ENCODE measurements at regions not wholly inside any gene's neighbourhood (a gene's known extent, or its start where the extent isn't known, plus 50 kb on each side); places are given as distances from the start of the nearest gene placed in this dataset.

GRCh38 chr1:56442290-56442877, 137.0 kb downstream of the PLPP3 start:
- H3K4me1 Mint-ChIP-seq (ENCODE audit: low read depth in 2 of 2), result no peaks in the 10 kb centered on the region
- no peaks in the 10 kb centered on the region for H3K27me3 Mint-ChIP-seq
- H3K4me3 Mint-ChIP-seq, result no peak overlapping the region
- no peak for ATAC-seq (replicated peaks)
- no peak overlapping the region for H3K27ac Mint-ChIP-seq
- DNase-seq, result no peak
- H3K9me3 Mint-ChIP-seq, result no peaks in the 10 kb centered on the region
- no peaks in the 10 kb centered on the region for H3K36me3 Mint-ChIP-seq (ENCODE audit: insufficient read depth)

GRCh38 chr1:56441601-56442000, 137.8 kb downstream of the PLPP3 start:
- no peak overlapping the region for H3K27ac Mint-ChIP-seq
- no peak overlapping the region for H3K4me3 Mint-ChIP-seq
- DNase-seq (no peak), ATAC-seq (replicated peaks) (no peak)
- H3K9me3 Mint-ChIP-seq, result no peaks in the 10 kb centered on the region
- H3K27me3 Mint-ChIP-seq, result no peaks in the 10 kb centered on the region
- H3K36me3 Mint-ChIP-seq (ENCODE audit: insufficient read depth), result no peaks in the 10 kb centered on the region
- H3K4me1 Mint-ChIP-seq (ENCODE audit: low read depth in 2 of 2), result no peaks in the 10 kb centered on the region

DNA sequence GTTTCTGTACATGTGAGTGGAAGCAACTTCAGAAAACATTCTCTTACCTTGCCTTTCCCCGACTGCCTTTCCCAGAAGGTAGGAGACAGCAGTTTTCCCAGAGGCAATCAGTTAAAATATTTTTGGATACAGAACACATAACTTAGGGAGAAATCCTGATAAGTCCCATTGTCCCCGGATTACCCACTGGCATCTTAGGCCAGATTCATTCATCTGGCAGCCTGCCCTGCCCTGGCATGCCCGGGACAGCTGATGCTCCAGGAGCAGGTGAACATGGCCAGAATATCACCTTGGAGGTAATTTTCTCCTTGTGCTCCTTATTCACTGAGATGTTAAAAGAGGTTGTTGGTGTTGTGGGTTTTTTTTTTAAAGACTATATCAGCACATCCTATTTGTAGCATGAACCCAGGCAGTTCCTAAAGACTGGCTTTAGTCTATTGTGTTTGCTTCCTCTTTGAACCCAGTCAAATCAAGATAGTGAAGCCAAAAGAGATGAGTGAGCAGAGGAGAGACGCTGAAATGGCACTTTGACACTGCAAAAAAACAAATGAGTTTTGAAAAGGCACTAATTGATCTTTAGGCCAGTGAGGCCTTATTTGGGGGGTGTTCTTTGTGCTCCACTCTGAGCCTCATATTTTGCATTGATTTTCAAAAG, 139.6 kb downstream of the PLPP3 start:
- no peaks in the 10 kb centered on the region for H3K36me3 Mint-ChIP-seq (ENCODE audit: insufficient read depth)
- H3K4me1 Mint-ChIP-seq (ENCODE audit: low read depth in 2 of 2), result no peaks in the 10 kb centered on the region
- no peaks in the 10 kb centered on the region for H3K9me3 Mint-ChIP-seq
- no peak overlapping the region for H3K27ac Mint-ChIP-seq
- no peak overlapping the region for H3K4me3 Mint-ChIP-seq
- H3K27me3 Mint-ChIP-seq, result no peaks in the 10 kb centered on the region
- no peak for ATAC-seq (replicated peaks)
- DNase-seq, result no peak

DNA sequence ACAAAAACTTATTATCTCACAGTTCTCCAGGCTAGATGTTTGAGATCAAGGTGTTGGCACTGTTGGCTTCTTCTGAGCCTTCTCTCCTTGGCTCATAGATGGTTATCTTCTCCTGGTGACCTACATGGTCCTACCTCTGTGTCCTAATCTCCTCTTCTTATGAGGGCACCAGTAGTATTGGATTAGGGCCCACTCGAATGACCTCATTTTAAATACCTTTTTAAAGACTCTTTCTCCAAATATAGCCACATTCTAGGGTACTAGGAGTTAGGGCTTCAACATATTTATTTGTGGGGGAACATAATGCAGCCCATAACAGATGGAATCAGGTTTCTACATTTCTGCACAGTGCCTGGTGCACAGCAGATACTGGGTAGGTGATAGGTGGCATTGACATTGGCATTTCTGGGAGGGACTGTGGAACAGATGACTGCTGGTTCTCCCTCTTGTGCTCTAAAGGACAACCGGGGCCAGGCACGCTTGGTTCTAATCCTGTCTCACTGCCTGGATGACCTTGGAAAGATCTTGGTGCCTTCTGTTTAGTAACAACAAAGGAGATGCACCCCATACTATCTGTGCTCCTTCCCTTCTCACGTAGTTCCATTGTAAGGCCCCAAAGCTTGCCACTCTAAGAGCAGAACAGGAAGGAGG, 140.3 kb downstream of the PLPP3 start:
- Mint-ChIP-seq H3K36me3 (ENCODE audit: insufficient read depth) (no peaks in the 10 kb centered on the region), H3K4me3 (no peak overlapping the region), H3K9me3 (no peaks in the 10 kb centered on the region), H3K4me1 (ENCODE audit: low read depth in 2 of 2) (no peaks in the 10 kb centered on the region), H3K27me3 (no peaks in the 10 kb centered on the region), H3K27ac (no peak overlapping the region)
- DNase-seq (no peak), ATAC-seq (replicated peaks) (no peak)

DNA sequence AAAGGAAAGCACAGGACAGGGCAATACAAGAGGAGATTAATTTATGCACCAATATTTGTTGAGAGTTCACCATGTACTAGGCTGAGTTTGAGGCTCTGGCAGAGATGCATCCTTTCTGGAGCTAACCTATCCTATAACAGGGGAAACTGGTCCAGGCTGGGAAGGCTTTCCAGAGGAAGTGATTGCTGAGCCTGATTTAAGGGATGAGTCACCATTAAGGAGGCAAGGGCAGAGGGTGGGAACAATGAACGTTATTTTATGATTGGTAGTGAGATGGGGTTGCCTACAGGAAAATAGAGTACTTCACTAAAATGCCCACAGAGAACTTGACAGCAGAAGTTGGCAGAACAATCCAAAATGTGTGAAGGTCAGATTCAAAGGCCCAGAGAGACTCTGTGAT, 141.4 kb downstream of the PLPP3 start:
- Mint-ChIP-seq H3K27me3 (no peaks in the 10 kb centered on the region), H3K9me3 (peaks cover 0 to 3% of the 10 kb centered on the region in 2 donors), H3K4me1 (ENCODE audit: low read depth in 2 of 2) (no peaks in the 10 kb centered on the region), H3K36me3 (ENCODE audit: insufficient read depth) (no peaks in the 10 kb centered on the region), H3K4me3 (no peak overlapping the region), H3K27ac (no peak overlapping the region)
- DNase-seq, result no peak
- ATAC-seq (replicated peaks), result no peak

DNA sequence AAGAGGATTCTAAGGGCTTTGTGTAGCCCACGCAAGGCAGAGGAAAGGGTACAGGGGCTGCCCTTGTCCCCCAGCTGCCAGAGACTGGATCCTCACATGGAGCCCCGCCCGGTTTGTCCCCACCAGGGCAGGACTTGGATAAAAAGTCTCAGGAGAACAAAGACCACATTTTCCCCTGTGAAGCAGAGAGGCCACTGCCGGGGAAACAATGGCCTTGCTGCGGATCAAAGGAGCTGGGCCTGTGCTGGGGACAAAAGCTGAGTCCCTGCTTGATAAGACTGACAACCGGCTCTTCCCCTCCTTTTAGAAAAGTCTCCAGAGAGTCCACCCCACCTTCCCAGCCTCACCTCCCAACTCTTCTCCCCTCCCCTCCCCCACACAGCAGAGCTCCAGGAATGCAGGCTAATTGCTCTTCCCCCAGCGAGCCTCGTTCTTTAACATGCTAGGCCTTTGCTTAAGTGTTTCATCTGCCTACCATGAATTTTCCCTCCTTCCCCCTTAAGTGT, 142.4 kb downstream of the PLPP3 start:
- no peak overlapping the region for H3K27ac Mint-ChIP-seq
- H3K4me1 Mint-ChIP-seq (ENCODE audit: low read depth in 2 of 2), result no peaks in the 10 kb centered on the region
- H3K9me3 Mint-ChIP-seq, result peaks cover 0 to 5% of the 10 kb centered on the region in 2 donors
- ATAC-seq (replicated peaks) (no peak), DNase-seq (no peak)
- no peak overlapping the region for H3K4me3 Mint-ChIP-seq
- no peaks in the 10 kb centered on the region for H3K36me3 Mint-ChIP-seq (ENCODE audit: insufficient read depth)
- H3K27me3 Mint-ChIP-seq, result no peaks in the 10 kb centered on the region

GRCh38 chr1:56436296-56436695, 143.1 kb downstream of the PLPP3 start:
- H3K36me3 Mint-ChIP-seq (ENCODE audit: insufficient read depth), result no peaks in the 10 kb centered on the region
- no peaks in the 10 kb centered on the region for H3K27me3 Mint-ChIP-seq
- DNase-seq (no peak), ATAC-seq (replicated peaks) (no peak)
- no peak overlapping the region for H3K4me3 Mint-ChIP-seq
- no peak overlapping the region for H3K27ac Mint-ChIP-seq
- no peaks in the 10 kb centered on the region for H3K4me1 Mint-ChIP-seq (ENCODE audit: low read depth in 2 of 2)
- H3K9me3 Mint-ChIP-seq, result peaks cover 0 to 5% of the 10 kb centered on the region in 2 donors

GRCh38 chr1:56435434-56436262, 143.7 kb downstream of the PLPP3 start:
- ATAC-seq (replicated peaks) (no peak), DNase-seq (no peak)
- Mint-ChIP-seq H3K4me3 (no peak overlapping the region), H3K4me1 (ENCODE audit: low read depth in 2 of 2) (no peaks in the 10 kb centered on the region), H3K9me3 (peaks cover 0 to 5% of the 10 kb centered on the region in 2 donors), H3K27me3 (no peaks in the 10 kb centered on the region), H3K27ac (no peak overlapping the region), H3K36me3 (ENCODE audit: insufficient read depth) (no peaks in the 10 kb centered on the region)

DNA sequence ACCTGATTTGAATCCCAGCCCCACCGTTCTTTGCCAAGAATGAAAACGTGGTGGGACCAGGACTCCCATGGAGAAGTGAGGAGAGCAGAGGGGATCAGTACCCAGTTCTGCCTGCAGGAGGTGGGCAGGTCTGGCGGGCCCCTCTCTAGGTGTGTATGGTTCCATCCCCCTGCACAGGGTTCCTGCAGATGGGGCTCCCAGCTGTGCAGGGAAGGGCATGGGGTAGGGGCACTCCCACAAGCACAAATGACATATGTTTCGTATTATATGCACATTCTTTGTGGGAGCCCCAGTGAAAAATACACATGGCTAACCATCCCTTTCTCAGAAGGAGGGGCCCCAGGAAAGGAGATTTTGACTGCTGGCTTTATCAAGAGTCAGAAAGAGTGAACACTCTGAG, 144.6 kb downstream of the PLPP3 start:
- H3K27ac Mint-ChIP-seq, result no peak overlapping the region
- no peaks in the 10 kb centered on the region for H3K27me3 Mint-ChIP-seq
- DNase-seq (no peak), ATAC-seq (replicated peaks) (no peak)
- peaks cover 0 to 5% of the 10 kb centered on the region in 2 donors for H3K9me3 Mint-ChIP-seq
- H3K36me3 Mint-ChIP-seq (ENCODE audit: insufficient read depth), result no peaks in the 10 kb centered on the region
- no peak overlapping the region for H3K4me3 Mint-ChIP-seq
- H3K4me1 Mint-ChIP-seq (ENCODE audit: low read depth in 2 of 2), result no peaks in the 10 kb centered on the region

GRCh38 chr1:56434025-56434424, 145.3 kb downstream of the PLPP3 start:
- H3K9me3 Mint-ChIP-seq, result peaks cover 0 to 5% of the 10 kb centered on the region in 2 donors

GRCh38 chr1:56433056-56433577, 146.2 kb downstream of the PLPP3 start:
- Mint-ChIP-seq H3K36me3 (ENCODE audit: insufficient read depth) (no peaks in the 10 kb centered on the region), H3K27ac (no peak overlapping the region), H3K27me3 (no peaks in the 10 kb centered on the region), H3K9me3 (peaks cover 0 to 5% of the 10 kb centered on the region in 2 donors), H3K4me1 (ENCODE audit: low read depth in 2 of 2) (no peaks in the 10 kb centered on the region), H3K4me3 (no peak overlapping the region)
- ATAC-seq (replicated peaks), result no peak
- no peak for DNase-seq

More at GRCh38 chr1:56434025-56434424, 145.3 kb downstream of the PLPP3 start:
- H3K4me1 Mint-ChIP-seq (ENCODE audit: low read depth in 2 of 2), result no peaks in the 10 kb centered on the region
- H3K4me3 Mint-ChIP-seq, result no peak overlapping the region
- ATAC-seq (replicated peaks) (no peak), DNase-seq (no peak)
- no peak overlapping the region for H3K27ac Mint-ChIP-seq
- no peaks in the 10 kb centered on the region for H3K27me3 Mint-ChIP-seq
- no peaks in the 10 kb centered on the region for H3K36me3 Mint-ChIP-seq (ENCODE audit: insufficient read depth)

GRCh38 chr1:56432166-56432971, 147.0 kb downstream of the PLPP3 start:
- peaks cover 3 to 7% of the 10 kb centered on the region in 2 donors for H3K9me3 Mint-ChIP-seq
- no peaks in the 10 kb centered on the region for H3K27me3 Mint-ChIP-seq
- ATAC-seq (replicated peaks) (no peak), DNase-seq (no peak)
- H3K36me3 Mint-ChIP-seq (ENCODE audit: insufficient read depth), result no peaks in the 10 kb centered on the region
- no peak overlapping the region for H3K4me3 Mint-ChIP-seq
- H3K4me1 Mint-ChIP-seq (ENCODE audit: low read depth in 2 of 2), result no peaks in the 10 kb centered on the region
- H3K27ac Mint-ChIP-seq, result no peak overlapping the region

Data from effector memory CD8-positive, alpha-beta T cell (primary cell).